H1 (cell line): ENCODE measurements at regions not wholly inside any gene's neighbourhood (a gene's known extent, or its start where the extent isn't known, plus 50 kb on each side); places are given as distances from the start of the nearest gene placed in this dataset.

Experiments used
- CTCF ChIA-PET: fragments of 300-600 bp; sonication (Branson Sonifier 250); formaldehyde crosslinking; loops from one replicate; lab custom pipeline; 2021; ENCODE audit not compliant: partially characterized antibody; lab: Charles Lee
- POLR2A ChIA-PET: fragments of 300-600 bp; sonication (Branson Sonifier 250); formaldehyde crosslinking; loops from one replicate; lab custom pipeline; 2021; ENCODE audit warnings: inconsistent platforms; ENCODE audit not compliant: partially characterized antibody; lab: Charles Lee
- DNase-seq, 2 experiments: peaks; one replicate each; pipeline versions ENCODE4 v3.0.0 to v3.0.0-alpha.2; 2010 to 2022; ENCODE audit warnings: low spot score in 2 of 2, low read depth in 1 of 2, mixed read lengths in 1 of 2
- FAIRE-seq: peaks from 2 replicates; lab custom pipeline; 2011; peaks lifted over from hg19 to GRCh38; lab: Jason Lieb, UNC
- H2AFZ ChIP-seq: 2 replicates; pipeline ENCODE4 v1.8.1; 2012; ENCODE audit warnings: low read length, inconsistent platforms
- H2AK5ac ChIP-seq: 2 replicates; pipeline ENCODE4 v1.6.1; 2013; ENCODE audit warnings: low read depth, low read length
- H2BK120ac ChIP-seq: replicated peaks from 2 replicates; pipeline ENCODE3; 2013; ENCODE audit warnings: low read depth, low read length, inconsistent platforms
- H2BK12ac ChIP-seq: 2 replicates; pipeline ENCODE4 v1.6.1; 2013; ENCODE audit warnings: low read depth, low read length
- H2BK15ac ChIP-seq: 2 replicates; pipeline ENCODE4 v1.6.1; 2013; ENCODE audit warnings: low read length
- H2BK20ac ChIP-seq: 2 replicates; pipeline ENCODE4 v1.6.1; 2013; ENCODE audit warnings: low read length
- H2BK5ac ChIP-seq: 2 replicates; pipeline ENCODE4 v1.6.1; 2013; ENCODE audit warnings: low read depth, low read length
- H3K14ac ChIP-seq: 2 replicates; pipeline ENCODE4 v1.6.1; 2013; ENCODE audit warnings: inconsistent platforms; ENCODE audit not compliant: insufficient read length
- H3K18ac ChIP-seq: 2 replicates; pipeline ENCODE4 v1.6.1; 2013; ENCODE audit warnings: low read length; ENCODE audit errors: extremely low read depth
- H3K23ac ChIP-seq: 2 replicates; pipeline ENCODE4 v1.6.1; 2013; ENCODE audit warnings: inconsistent platforms; ENCODE audit not compliant: insufficient read length
- H3K23me2 ChIP-seq: 2 replicates; pipeline ENCODE4 v1.6.1; 2013; ENCODE audit warnings: low read depth, low read length
- H3K27ac ChIP-seq: 2 replicates; pipeline ENCODE4 v1.6.1; 2011; ENCODE audit warnings: low read depth, low read length, inconsistent platforms
- H3K27me3 ChIP-seq, 4 experiments: replicated peaks in 1 of 4; 1 replicate in 1 of 4; 2 replicates in 3 of 4; pipeline versions ENCODE4 v1.6.1 to v1.8.1; 2011 to 2013; ENCODE audit warnings: low read length in 3 of 4, mild to moderate bottlenecking in 3 of 4, inconsistent platforms in 2 of 4, mixed read lengths in 2 of 4, moderate library complexity in 1 of 4; ENCODE audit not compliant: control insufficient read depth in 3 of 4, insufficient read depth in 3 of 4; ENCODE audit errors: extremely low read depth in 1 of 4
- H3K36me3 ChIP-seq, 4 experiments: 2 replicates each; pipeline versions ENCODE4 v1.6.1 to v1.8.1; 2011 to 2013; ENCODE audit warnings: mild to moderate bottlenecking in 4 of 4, low read length in 3 of 4, moderate library complexity in 2 of 4, control low read depth in 1 of 4, inconsistent platforms in 1 of 4; ENCODE audit not compliant: insufficient read depth in 4 of 4, control insufficient read depth in 2 of 4
- H3K4ac ChIP-seq: replicated peaks from 2 replicates; pipeline ENCODE3; 2013; ENCODE audit warnings: low read length, low read depth, mixed read lengths, inconsistent platforms; ENCODE audit not compliant: insufficient read length
- H3K4me1 ChIP-seq, 4 experiments: replicated peaks in 1 of 4; 1 replicate in 1 of 4; 2 replicates in 3 of 4; pipeline versions ENCODE4 v1.6.1 to v1.8.1; 2011 to 2013; ENCODE audit warnings: low read length in 3 of 4, inconsistent platforms in 2 of 4, mixed read lengths in 1 of 4; ENCODE audit not compliant: insufficient read depth in 4 of 4, control insufficient read depth in 3 of 4
- H3K4me2 ChIP-seq, 2 experiments: 2 replicates each; pipeline versions ENCODE4 v1.6.1 to v1.8.1; 2011 to 2013; ENCODE audit warnings: low read depth in 2 of 2, low read length in 2 of 2, control low read depth in 1 of 2, inconsistent platforms in 1 of 2, mild to moderate bottlenecking in 1 of 2; ENCODE audit not compliant: insufficient read depth in 1 of 2
- H3K4me3 ChIP-seq, 4 experiments: fragments of 200-600, 300-600 bp in 1 of 4; sonication (generic), shearing (Covaris generic), sonication (Bioruptor Twin) in 1 of 4; 2 replicates each; pipeline versions ENCODE4 v1.5.1 to v1.8.1; 2011 to 2016; ENCODE audit warnings: low read length in 4 of 4, low read depth in 3 of 4, control low read depth in 2 of 4, inconsistent platforms in 2 of 4, mild to moderate bottlenecking in 2 of 4, mixed read lengths in 1 of 4, moderate library complexity in 1 of 4; ENCODE audit not compliant: insufficient read depth in 2 of 4; ENCODE audit errors: extremely low read depth in 1 of 4
- H3K56ac ChIP-seq: replicated peaks from 2 replicates; pipeline ENCODE3; 2013; ENCODE audit warnings: low read depth, mild to moderate bottlenecking, mixed read lengths, low read length, inconsistent platforms; ENCODE audit not compliant: insufficient read length
- H3K79me1 ChIP-seq: 2 replicates; pipeline ENCODE4 v1.6.1; 2013; ENCODE audit warnings: low read depth, low read length, control low read depth
- H3K79me2 ChIP-seq, 2 experiments: 2 replicates each; pipeline versions ENCODE4 v1.6.1 to v1.8.1; 2012 to 2013; ENCODE audit warnings: low read length in 2 of 2, mild to moderate bottlenecking in 2 of 2, inconsistent platforms in 1 of 2; ENCODE audit not compliant: insufficient read depth in 2 of 2, control insufficient read depth in 1 of 2
- H3K9ac ChIP-seq, 4 experiments: replicated peaks in 1 of 4; 1 replicate in 1 of 4; 2 replicates in 3 of 4; pipeline versions ENCODE4 v1.6.1 to v1.8.1; 2011 to 2013; ENCODE audit warnings: low read depth in 3 of 4, low read length in 3 of 4, control low read depth in 2 of 4, mild to moderate bottlenecking in 2 of 4, moderate library complexity in 2 of 4, inconsistent platforms in 1 of 4; ENCODE audit errors: extremely low read depth in 1 of 4
- H3K9me3 ChIP-seq, 2 experiments: 2 replicates each; pipeline versions ENCODE4 v1.6.1 to v1.8.1; 2012 to 2013; ENCODE audit warnings: mild to moderate bottlenecking in 2 of 2, moderate library complexity in 2 of 2, control low read depth in 1 of 2, inconsistent platforms in 1 of 2, low read depth in 1 of 2, low read length in 1 of 2, mixed read lengths in 1 of 2; ENCODE audit not compliant: insufficient read depth in 2 of 2
- H4K20me1 ChIP-seq, 2 experiments: replicated peaks in 1 of 2; 2 replicates each; pipeline versions ENCODE3 to v1.8.1; 2011 to 2013; ENCODE audit warnings: inconsistent platforms in 2 of 2, low read length in 2 of 2, mild to moderate bottlenecking in 1 of 2; ENCODE audit not compliant: insufficient read depth in 2 of 2, control insufficient read depth in 1 of 2
- H4K5ac ChIP-seq: 2 replicates; pipeline ENCODE4 v1.6.1; 2013; ENCODE audit warnings: low read length, low read depth, mixed read lengths, inconsistent platforms; ENCODE audit not compliant: insufficient read length
- H4K8ac ChIP-seq: 2 replicates; pipeline ENCODE4 v1.8.0; 2013; ENCODE audit warnings: mild to moderate bottlenecking, moderate library complexity, low read length, inconsistent platforms; ENCODE audit not compliant: insufficient read depth; ENCODE audit errors: extremely low read depth
- H4K91ac ChIP-seq: replicated peaks from 2 replicates; pipeline ENCODE3; 2013; ENCODE audit warnings: low read length, mixed read lengths, inconsistent platforms; ENCODE audit not compliant: insufficient read length
- BACH1 ChIP-seq: IDR thresholded peaks from 2 replicates; pipeline ENCODE4 v1.6.1; 2012; ENCODE audit warnings: low read length, improper control_type of control experiment
- CBX8 ChIP-seq: fragments of 300-800, 300-1000 bp; sonication (generic); IDR thresholded peaks from 2 replicates; pipeline ENCODE4 v1.7.1; 2016; ENCODE audit warnings: low read depth, low read length, borderline replicate concordance
- CTBP2 ChIP-seq: IDR thresholded peaks from 2 replicates; pipeline ENCODE4 v1.7.0; 2011; ENCODE audit warnings: borderline replicate concordance, mild to moderate bottlenecking, moderate library complexity, mixed read lengths, low read length; ENCODE audit not compliant: insufficient read depth, insufficient read length
- E2F6 ChIP-seq: IDR thresholded peaks from 2 replicates; pipeline ENCODE4 v1.6.1; 2012; ENCODE audit warnings: inconsistent platforms
- HDAC2 ChIP-seq, 2 experiments: fragments of 300-600 bp in 1 of 2; sonication (generic) in 1 of 2; IDR thresholded peaks; 2 replicates each; pipeline ENCODE4 v1.6.1; 2011 to 2012; ENCODE audit warnings: low read depth in 2 of 2, low read length in 2 of 2, mild to moderate bottlenecking in 2 of 2, moderate library complexity in 2 of 2, borderline replicate concordance in 1 of 2, inconsistent platforms in 1 of 2
- PHF8 ChIP-seq: fragments of 200-600 bp; sonication (generic); conservative IDR thresholded peaks from 2 replicates; pipeline ENCODE4 v1.7.1; 2012; ENCODE audit warnings: low read depth, mild to moderate bottlenecking, inconsistent platforms, low read length, moderate library complexity
- RNF2 ChIP-seq: fragments of 200-900, 300-1000 bp; sonication (generic); IDR thresholded peaks from 2 replicates; pipeline ENCODE4 v1.7.1; 2016; ENCODE audit warnings: borderline replicate concordance, low read depth, mild to moderate bottlenecking, antibody characterized with exemption, low read length; ENCODE audit not compliant: poor library complexity, severe bottlenecking; ENCODE audit errors: missing control alignments
- SIRT6 ChIP-seq: IDR thresholded peaks from one replicate; pipeline ENCODE4 v1.7.1; 2012; ENCODE audit warnings: low read length, inconsistent platforms
- SP2 ChIP-seq: IDR thresholded peaks from 2 replicates; pipeline ENCODE4 v1.6.1; 2012; ENCODE audit warnings: mild to moderate bottlenecking, low read length, inconsistent platforms
- SRF ChIP-seq: IDR thresholded peaks from 2 replicates; pipeline ENCODE4 v1.6.1; 2011; ENCODE audit warnings: mild to moderate bottlenecking, low read depth, low read length, moderate library complexity
- WGBS, 2 experiments: shearing (Covaris generic) in 1 of 2; methylation state at CpG; one replicate each; pipeline versions ENCODE4 v1.1.6 to v1.1.7; 2013 to 2015; ENCODE audit warnings: low lambda C conversion rate in 2 of 2, mixed read lengths in 2 of 2, inconsistent platforms in 1 of 2, low coverage in 1 of 2, missing lambda C conversion rate in 1 of 2; ENCODE audit not compliant: insufficient replicate concordance in 2 of 2, insufficient coverage in 1 of 2, insufficient read length in 1 of 2; ENCODE audit errors: extremely low coverage in 1 of 2, missing lambda C conversion rate in 1 of 2; 5-methylcytosine and 5-hydroxymethylcytosine counted together

DNA sequence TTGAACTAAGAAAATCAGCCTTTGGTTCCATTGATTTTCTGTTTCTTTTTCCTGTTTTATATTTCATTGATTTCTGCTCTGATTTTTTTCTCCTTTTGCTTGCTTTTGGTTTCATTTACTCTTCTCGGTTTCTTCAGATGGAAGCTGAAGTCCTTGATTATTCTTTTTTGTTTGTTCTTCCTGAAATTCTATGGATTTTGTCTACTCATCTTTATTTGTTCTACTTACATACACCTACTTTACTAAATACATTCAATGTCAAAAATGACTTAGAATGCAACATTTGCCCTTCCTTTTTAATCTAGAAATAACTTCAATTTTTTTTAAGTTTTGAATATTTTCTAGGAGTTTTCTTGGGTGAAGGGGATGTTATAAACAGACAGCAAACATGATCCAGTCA lies 612.5 kb downstream of the METTL4 start:
- no peak overlapping the region for H4K5ac ChIP-seq
- H2BK15ac ChIP-seq: no peak overlapping the region
- FAIRE-seq (no peak), DNase-seq (no peak)
- no peak overlapping the region for H4K91ac ChIP-seq
- H2BK12ac ChIP-seq: no peak overlapping the region
- no peak overlapping the region for H3K14ac ChIP-seq
- H2AK5ac ChIP-seq: no peak overlapping the region
- no peaks in the 10 kb centered on the region for H3K23me2 ChIP-seq
- H3K27ac ChIP-seq: no peak overlapping the region
- H3K9me3 ChIP-seq: peaks cover 3 to 10% of the 10 kb centered on the region in 2 experiments; a peak in 1 of 4 replicates
- no peak overlapping the region for H2BK5ac ChIP-seq
- no peak overlapping the region for H3K18ac ChIP-seq
- ChIA-PET CTCF (no interaction called here), POLR2A (no interaction called here)
- H3K4me2 ChIP-seq: no peak overlapping the region
- no peak overlapping the region for H2BK120ac ChIP-seq
- H4K20me1 ChIP-seq: no peaks in the 10 kb centered on the region
- no peaks in the 10 kb centered on the region for H3K79me1 ChIP-seq
- 96% methylated on average over 1 of the region's 1 CpG; no CpG with 5 or more reads in 1 of the 2 experiments for WGBS, 2 experiments
- no peaks in the 10 kb centered on the region for H3K79me2 ChIP-seq
- H3K27me3 ChIP-seq: no peaks in the 10 kb centered on the region
- no peak overlapping the region for H3K9ac ChIP-seq
- no peak overlapping the region for H3K56ac ChIP-seq
- no peak overlapping the region for H3K4me3 ChIP-seq
- no peak overlapping the region for H3K23ac ChIP-seq
- no peak overlapping the region for H2AFZ ChIP-seq
- H3K36me3 ChIP-seq: no peaks in the 10 kb centered on the region
- H3K4me1 ChIP-seq: no peaks in the 10 kb centered on the region
- no peak overlapping the region for H3K4ac ChIP-seq
- H2BK20ac ChIP-seq: no peak overlapping the region
- H4K8ac ChIP-seq: no peak overlapping the region
- no peak for TF ChIP-seq E2F6
- TF ChIP-seq SP2: no peak
- TF ChIP-seq PHF8: no peak
- TF ChIP-seq CTBP2: no peak
- no peak for TF ChIP-seq RNF2
- no peak for TF ChIP-seq SIRT6
- TF ChIP-seq SRF: no peak
- TF ChIP-seq BACH1: no peak
- no peak for TF ChIP-seq CBX8
- no peak for TF ChIP-seq HDAC2 (IDR thresholded peaks at IDR 0.05; ENCODE audit: borderline replicate concordance in 1 of 2, low read depth in 2 of 2, low read length in 2 of 2)
